Transverse colon (tissue), 4 donors: ENCODE measurements at regions not wholly inside any gene's neighbourhood (a gene's known extent, or its start where the extent isn't known, plus 50 kb on each side); places are given as distances from the start of the nearest gene placed in this dataset.

Experiments used
- CTCF ChIP-seq, 5 experiments: fragments of 200-600 bp in 3 of 5; fragments of 450-650 bp in 2 of 5; sonication (generic) in 3 of 5; IDR thresholded peaks; 1 replicate in 2 of 5; 2 replicates in 3 of 5; pipeline ENCODE4 v1.5.1; 2016 to 2017; ENCODE audit warnings: antibody characterized with exemption in 5 of 5, inconsistent platforms in 3 of 5, mild to moderate bottlenecking in 2 of 5, moderate library complexity in 1 of 5
- EP300 ChIP-seq: sonication (generic); formaldehyde crosslinking; IDR thresholded peaks from one replicate; pipeline ENCODE4 v1.6.1; 2017; ENCODE audit warnings: antibody characterized with exemption, low read depth
- POLR2A ChIP-seq: fragments of 450-650 bp; IDR thresholded peaks from one replicate; pipeline ENCODE4 v1.6.1; 2016; ENCODE audit warnings: antibody characterized with exemption, mild to moderate bottlenecking, moderate library complexity
- POLR2AphosphoS5 ChIP-seq, 3 donors: sonication (generic); formaldehyde crosslinking; IDR thresholded peaks; one replicate each; pipeline ENCODE4 v1.6.1; 2016; ENCODE audit warnings: antibody characterized with exemption in 3 of 3

- TF ChIP-seq CTCF (IDR thresholded peaks at IDR 0.05): no peak
- TF ChIP-seq POLR2AphosphoS5 (IDR thresholded peaks at IDR 0.05): no peak
- TF ChIP-seq EP300: no peak
- TF ChIP-seq POLR2A: no peak
Measured at GRCh38 chr6:140641412-140641811, 1267.0 kb upstream of the CITED2 start.
